Astrocyte (in vitro differentiated cells and primary cell): ENCODE measurements at regions not wholly inside any gene's neighbourhood (a gene's known extent, or its start where the extent isn't known, plus 50 kb on each side); places are given as distances from the start of the nearest gene placed in this dataset.

Source experiments
- DNase-seq: peaks from one replicate; pipeline ENCODE4 v3.0.0-alpha.2; 2010; ENCODE audit warnings: low read depth
- FAIRE-seq: peaks from 2 replicates; lab custom pipeline; 2011; peaks lifted over from hg19 to GRCh38; lab: Jason Lieb, UNC
- H2AFZ ChIP-seq: 2 replicates; pipeline ENCODE4 v1.6.0; 2012; ENCODE audit warnings: low read depth, low read length, inconsistent platforms
- H3K27ac ChIP-seq: 2 replicates; pipeline ENCODE4 v1.5.1; 2011; ENCODE audit warnings: low read depth, low read length, inconsistent platforms
- H3K27me3 ChIP-seq: 2 replicates; pipeline ENCODE4 v1.6.0; 2011; ENCODE audit warnings: low read length, inconsistent platforms; ENCODE audit not compliant: insufficient read depth
- H3K36me3 ChIP-seq: 2 replicates; pipeline ENCODE4 v1.5.1; 2011; ENCODE audit warnings: low read length, inconsistent platforms; ENCODE audit not compliant: insufficient read depth
- H3K4me1 ChIP-seq: 2 replicates; pipeline ENCODE4 v1.5.1; 2011; ENCODE audit warnings: low read length, inconsistent platforms; ENCODE audit not compliant: insufficient read depth
- H3K4me2 ChIP-seq: 2 replicates; pipeline ENCODE4 v1.6.0; 2012; ENCODE audit warnings: low read length, inconsistent platforms
- H3K4me3 ChIP-seq: 2 replicates; pipeline ENCODE4 v1.5.1; 2011; ENCODE audit warnings: low read depth, mild to moderate bottlenecking, low read length, inconsistent platforms; ENCODE audit not compliant: insufficient read depth
- H3K79me2 ChIP-seq: 2 replicates; pipeline ENCODE4 v1.6.0; 2012; ENCODE audit warnings: mild to moderate bottlenecking, low read length, inconsistent platforms; ENCODE audit not compliant: insufficient read depth
- H3K9ac ChIP-seq: 2 replicates; pipeline ENCODE4 v1.6.0; 2012; ENCODE audit warnings: mild to moderate bottlenecking, low read length, inconsistent platforms
- H3K9me3 ChIP-seq: 2 replicates; pipeline ENCODE4 v1.5.1; 2012; ENCODE audit warnings: low read depth, mild to moderate bottlenecking, low read length, inconsistent platforms; ENCODE audit not compliant: insufficient read depth
- H4K20me1 ChIP-seq: 2 replicates; pipeline ENCODE4 v1.6.0; 2012; ENCODE audit warnings: low read length, inconsistent platforms; ENCODE audit not compliant: insufficient read depth
- H3K27ac Mint-ChIP-seq: one replicate; pipeline ENCODE4 v1.8.0; 2021; ENCODE audit warnings: mild to moderate bottlenecking, mixed read lengths; ENCODE audit not compliant: unreplicated experiment
- H3K27me3 Mint-ChIP-seq: one replicate; pipeline ENCODE4 v1.8.0; 2021; ENCODE audit warnings: low read depth, mixed read lengths; ENCODE audit not compliant: unreplicated experiment
- H3K36me3 Mint-ChIP-seq: one replicate; pipeline ENCODE4 v1.8.0; 2021; ENCODE audit warnings: low read depth, mixed read lengths; ENCODE audit not compliant: unreplicated experiment
- H3K4me1 Mint-ChIP-seq: one replicate; pipeline ENCODE4 v1.8.0; 2021; ENCODE audit warnings: low read depth, mixed read lengths; ENCODE audit not compliant: unreplicated experiment
- H3K4me3 Mint-ChIP-seq: one replicate; pipeline ENCODE4 v1.8.0; 2021; ENCODE audit warnings: mild to moderate bottlenecking, moderate library complexity, mixed read lengths; ENCODE audit not compliant: unreplicated experiment
- H3K9me3 Mint-ChIP-seq: one replicate; pipeline ENCODE4 v1.8.0; 2021; ENCODE audit warnings: mild to moderate bottlenecking, mixed read lengths; ENCODE audit not compliant: unreplicated experiment
- EZH2 ChIP-seq: IDR thresholded peaks from 2 replicates; pipeline ENCODE4 v1.6.1; 2012; ENCODE audit warnings: mild to moderate bottlenecking, low read length, inconsistent platforms; ENCODE audit not compliant: insufficient read depth
- TF ChIP-seq, protein P1 (sequence below): IDR thresholded peaks from 2 replicates; pipeline ENCODE4 v1.5.1; 2011; ENCODE audit warnings: low read depth, mild to moderate bottlenecking, inconsistent platforms, low read length, moderate library complexity; ENCODE audit not compliant: insufficient read depth

DNA sequence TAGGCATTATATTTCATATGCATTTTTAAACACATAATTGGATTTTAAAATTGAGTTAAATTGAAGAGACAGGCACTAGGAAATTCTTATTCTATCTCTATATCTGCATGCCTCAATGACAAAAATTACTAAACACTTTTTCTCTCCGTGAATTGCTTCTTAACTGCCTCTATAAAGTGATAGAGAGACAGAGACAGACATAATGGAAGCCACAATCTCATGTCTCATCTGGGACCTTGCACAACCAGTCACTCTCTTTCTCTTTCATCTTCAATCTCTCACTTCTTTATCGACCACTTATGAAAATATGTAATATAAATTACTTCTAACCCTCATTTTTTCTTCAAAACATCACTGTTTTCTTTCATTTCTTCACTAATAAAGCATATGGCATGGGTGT lies 238.9 kb upstream of the ZNF804A start:
- H3K4me3 Mint-ChIP-seq = no peak overlapping the region

GRCh38 chr2:184363213-184363612 lies 235.1 kb upstream of the ZNF804A start:
- Mint-ChIP-seq H3K4me3 (no peak overlapping the region), H3K4me1 (no peaks in the 10 kb centered on the region), H3K27me3 (no peaks in the 10 kb centered on the region), H3K36me3 (no peaks in the 10 kb centered on the region), H3K27ac (no peak overlapping the region), H3K9me3 (no peaks in the 10 kb centered on the region)
- no peak for DNase-seq
- no peak overlapping the region for H3K4me2 ChIP-seq
- no peak for FAIRE-seq
- H3K4me3 ChIP-seq = no peak overlapping the region
- no peaks in the 10 kb centered on the region for H3K79me2 ChIP-seq
- H3K9ac ChIP-seq = no peak overlapping the region
- no peak for TF ChIP-seq EZH2
- TF ChIP-seq, protein P1, sequence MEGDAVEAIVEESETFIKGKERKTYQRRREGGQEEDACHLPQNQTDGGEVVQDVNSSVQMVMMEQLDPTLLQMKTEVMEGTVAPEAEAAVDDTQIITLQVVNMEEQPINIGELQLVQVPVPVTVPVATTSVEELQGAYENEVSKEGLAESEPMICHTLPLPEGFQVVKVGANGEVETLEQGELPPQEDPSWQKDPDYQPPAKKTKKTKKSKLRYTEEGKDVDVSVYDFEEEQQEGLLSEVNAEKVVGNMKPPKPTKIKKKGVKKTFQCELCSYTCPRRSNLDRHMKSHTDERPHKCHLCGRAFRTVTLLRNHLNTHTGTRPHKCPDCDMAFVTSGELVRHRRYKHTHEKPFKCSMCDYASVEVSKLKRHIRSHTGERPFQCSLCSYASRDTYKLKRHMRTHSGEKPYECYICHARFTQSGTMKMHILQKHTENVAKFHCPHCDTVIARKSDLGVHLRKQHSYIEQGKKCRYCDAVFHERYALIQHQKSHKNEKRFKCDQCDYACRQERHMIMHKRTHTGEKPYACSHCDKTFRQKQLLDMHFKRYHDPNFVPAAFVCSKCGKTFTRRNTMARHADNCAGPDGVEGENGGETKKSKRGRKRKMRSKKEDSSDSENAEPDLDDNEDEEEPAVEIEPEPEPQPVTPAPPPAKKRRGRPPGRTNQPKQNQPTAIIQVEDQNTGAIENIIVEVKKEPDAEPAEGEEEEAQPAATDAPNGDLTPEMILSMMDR = no peak
- H3K4me1 ChIP-seq = no peaks in the 10 kb centered on the region
- H3K9me3 ChIP-seq = no peaks in the 10 kb centered on the region
- H2AFZ ChIP-seq = no peak overlapping the region
- no peaks in the 10 kb centered on the region for H4K20me1 ChIP-seq
- H3K36me3 ChIP-seq = no peaks in the 10 kb centered on the region
- H3K27ac ChIP-seq = no peak overlapping the region
- no peaks in the 10 kb centered on the region for H3K27me3 ChIP-seq

More for the DNA sequence above, 238.9 kb upstream of the ZNF804A start:
- DNase-seq (no peak), FAIRE-seq (no peak)
- Mint-ChIP-seq H3K9me3 (no peaks in the 10 kb centered on the region), H3K36me3 (no peaks in the 10 kb centered on the region), H3K27me3 (no peaks in the 10 kb centered on the region), H3K4me1 (no peaks in the 10 kb centered on the region), H3K27ac (no peak overlapping the region)
- Histone ChIP-seq H3K9me3 (no peaks in the 10 kb centered on the region), H2AFZ (no peak overlapping the region), H3K4me1 (no peaks in the 10 kb centered on the region), H3K36me3 (no peaks in the 10 kb centered on the region), H3K4me3 (no peak overlapping the region), H4K20me1 (no peaks in the 10 kb centered on the region), H3K27ac (no peak overlapping the region), H3K27me3 (no peaks in the 10 kb centered on the region), H3K79me2 (no peaks in the 10 kb centered on the region), H3K9ac (no peak overlapping the region), H3K4me2 (no peak overlapping the region)
- no peak for TF ChIP-seq EZH2
- TF ChIP-seq, protein P1 = no peak

- Mint-ChIP-seq H3K4me3 (no peak overlapping the region), H3K27ac (no peak overlapping the region), H3K9me3 (peaks cover 2% of the 10 kb centered on the region), H3K4me1 (no peaks in the 10 kb centered on the region), H3K36me3 (no peaks in the 10 kb centered on the region), H3K27me3 (no peaks in the 10 kb centered on the region)
- Histone ChIP-seq H3K27ac (no peak overlapping the region), H3K9me3 (no peaks in the 10 kb centered on the region), H3K9ac (no peak overlapping the region), H3K36me3 (no peaks in the 10 kb centered on the region), H3K79me2 (no peaks in the 10 kb centered on the region), H2AFZ (no peak overlapping the region), H3K27me3 (no peaks in the 10 kb centered on the region), H3K4me3 (no peak overlapping the region), H3K4me2 (no peak overlapping the region), H3K4me1 (no peaks in the 10 kb centered on the region), H4K20me1 (no peaks in the 10 kb centered on the region)
- TF ChIP-seq, protein P1 = no peak
- no peak for TF ChIP-seq EZH2
- FAIRE-seq (no peak), DNase-seq (no peak)
Observed at GRCh38 chr2:184367211-184367610, 231.1 kb upstream of the ZNF804A start.
